GM12878 (cell line): ENCODE measurements at regions not wholly inside any gene's neighbourhood (a gene's known extent, or its start where the extent isn't known, plus 50 kb on each side); places are given as distances from the start of the nearest gene placed in this dataset.

Experiments used
- ATAC-seq: fragments of 200-7000 bp; cut with Tn5 transposase; 3 replicates; pipeline ENCODE4 v1.9.1; 2020; ENCODE audit warnings: mild to moderate bottlenecking, moderate library complexity
- BruUV-seq: library from RNA; stranded (reverse); fragments of 400-500 nt; replicated peaks from 2 replicates; lab custom pipeline; 2021; lab: Mats Ljungman, UMichigan
- CTCF ChIA-PET: fragments of 300-600 bp; sonication (Branson Sonifier 250); formaldehyde crosslinking; extraction: SDS; loops from one replicate; lab custom pipeline; 2021; ENCODE audit warnings: inconsistent platforms; lab: Yijun Ruan, JAX
- POLR2A ChIA-PET: fragments of 350-600 bp; formaldehyde crosslinking; extraction: SDS; loops from one replicate; lab custom pipeline; 2021; ENCODE audit warnings: inconsistent platforms; lab: Charles Lee
- RAD21 ChIA-PET: fragments of 300-600 bp; sonication (Branson Sonifier 250); formaldehyde crosslinking; loops from one replicate; lab custom pipeline; 2023; ENCODE audit warnings: antibody characterized with exemption; ENCODE audit not compliant: unreplicated experiment; lab: Charles Lee
- SMC1A ChIA-PET: fragments of 300-600 bp; sonication (Branson Sonifier 250); formaldehyde crosslinking; loops from one replicate; lab custom pipeline; 2023; ENCODE audit not compliant: unreplicated experiment, uncharacterized antibody; lab: Charles Lee
- DNase-seq: peaks from one replicate; pipeline ENCODE4 v3.0.0-alpha.2; 2011; ENCODE audit warnings: low read depth, low spot score
- FAIRE-seq: peaks from 3 replicates; lab custom pipeline; 2011; peaks lifted over from hg19 to GRCh38; lab: Jason Lieb, UNC
- H2AFZ ChIP-seq: 2 replicates; pipeline ENCODE4 v1.6.0; 2011; ENCODE audit warnings: low read depth, low read length, control low read depth; ENCODE audit not compliant: control insufficient read depth
- H3K27ac ChIP-seq: 2 replicates; pipeline ENCODE4 v1.5.1; 2011; ENCODE audit warnings: control low read depth; ENCODE audit not compliant: control insufficient read depth, insufficient read depth
- H3K27me3 ChIP-seq, 2 experiments: replicated peaks in 1 of 2; 2 replicates each; pipeline versions ENCODE4 v1.6.0 to v1.6.1; 2011; ENCODE audit warnings: low read length in 1 of 2; ENCODE audit not compliant: control insufficient read depth in 2 of 2, insufficient read depth in 2 of 2
- H3K36me3 ChIP-seq, 2 experiments: 2 replicates each; pipeline ENCODE4 v1.5.1; 2011; ENCODE audit warnings: low read length in 1 of 2; ENCODE audit not compliant: control insufficient read depth in 2 of 2, insufficient read depth in 2 of 2
- H3K4me1 ChIP-seq: 2 replicates; pipeline ENCODE4 v1.6.1; 2011; ENCODE audit warnings: mild to moderate bottlenecking, low read length, moderate library complexity, mixed read lengths; ENCODE audit not compliant: control insufficient read depth, insufficient read depth
- H3K4me2 ChIP-seq: 2 replicates; pipeline ENCODE4 v1.6.0; 2011; ENCODE audit warnings: control low read depth; ENCODE audit not compliant: control insufficient read depth, insufficient read depth
- H3K4me3 ChIP-seq: fragments of 200-600 bp; sonication (generic); 2 replicates; pipeline ENCODE4 v1.5.1; 2016
- H3K79me2 ChIP-seq: 2 replicates; pipeline ENCODE4 v1.6.0; 2011; ENCODE audit warnings: low read length; ENCODE audit not compliant: control insufficient read depth, insufficient read depth
- H3K9ac ChIP-seq: 2 replicates; pipeline ENCODE4 v1.8.0; 2011; ENCODE audit warnings: low read length, control low read depth, mixed read lengths; ENCODE audit not compliant: control insufficient read depth, insufficient read depth
- H3K9me3 ChIP-seq: replicated peaks from 3 replicates; pipeline ENCODE4 v1.5.1; 2011; ENCODE audit warnings: mild to moderate bottlenecking, low read length; ENCODE audit not compliant: control insufficient read depth, insufficient read depth
- H4K20me1 ChIP-seq: 2 replicates; pipeline ENCODE4 v1.6.0; 2011; ENCODE audit not compliant: control insufficient read depth, insufficient read depth
- ASH2L ChIP-seq: fragments of 300-600, 200-600 bp; sonication (generic); IDR thresholded peaks from 2 replicates; pipeline ENCODE4 v1.6.1; 2017; ENCODE audit warnings: low read depth, mild to moderate bottlenecking, borderline replicate concordance
- CHD1 ChIP-seq: IDR thresholded peaks from 2 replicates; pipeline ENCODE4 v1.6.1; 2012; ENCODE audit warnings: low read depth, low read length, improper control_type of control experiment
- FOXK2 ChIP-seq: fragments of 450-650 bp; IDR thresholded peaks from 2 replicates; pipeline ENCODE4 v1.6.1; 2017; ENCODE audit warnings: mild to moderate bottlenecking, moderate library complexity
- NFIC ChIP-seq: IDR thresholded peaks from 2 replicates; pipeline ENCODE4 v1.6.1; 2012; ENCODE audit warnings: low read depth, mild to moderate bottlenecking, inconsistent platforms, low read length, moderate library complexity
- RAD51 ChIP-seq: fragments of 450-650 bp; IDR thresholded peaks from 2 replicates; pipeline ENCODE4 v1.6.1; 2016; ENCODE audit warnings: moderate library complexity, mild to moderate bottlenecking, inconsistent platforms
- SMAD5 ChIP-seq: IDR thresholded peaks from 2 replicates; pipeline ENCODE4 v1.6.1; 2016; ENCODE audit warnings: antibody characterized with exemption, low read depth
- SREBF1 ChIP-seq: IDR thresholded peaks from 2 replicates; pipeline ENCODE4 v1.6.1; 2012; ENCODE audit warnings: mild to moderate bottlenecking, low read length
- SRF ChIP-seq, 2 experiments: IDR thresholded peaks; 2 replicates each; pipeline ENCODE4 v1.6.1; 2011; ENCODE audit warnings: low read depth in 2 of 2, low read length in 2 of 2, mild to moderate bottlenecking in 1 of 2, moderate library complexity in 1 of 2
- YBX1 ChIP-seq: fragments of 450-650 bp; IDR thresholded peaks from 2 replicates; pipeline ENCODE4 v1.6.1; 2016; ENCODE audit warnings: antibody characterized with exemption
- ZNF207 ChIP-seq: fragments of 450-650 bp; IDR thresholded peaks from 2 replicates; pipeline ENCODE4 v1.6.1; 2014; ENCODE audit warnings: antibody characterized with exemption, mild to moderate bottlenecking, borderline replicate concordance
- WGBS: methylation state at CpG from one replicate; pipeline ENCODE4 v1.1.6; 2016; ENCODE audit warnings: low lambda C conversion rate; ENCODE audit not compliant: insufficient replicate concordance, insufficient coverage; ENCODE audit errors: missing lambda C conversion rate; 5-methylcytosine and 5-hydroxymethylcytosine counted together
- in situ Hi-C: fragments of 300-500 bp; cut with MboI; formaldehyde crosslinking; loops from 9 replicates; pipeline ENCODE4 v1.14.3; 2018; ENCODE audit warnings: mixed read lengths
- intact Hi-C: fragments of 100-400 bp; cut with micrococcal nuclease; formaldehyde crosslinking; loops from one replicate; pipeline ENCODE4 v1.14.2; 2022; ENCODE audit not compliant: unreplicated experiment
- TF ChIP-seq, protein P1 (sequence below): IDR thresholded peaks from 2 replicates; pipeline ENCODE4 v1.6.1; 2012; ENCODE audit warnings: low read depth, low read length, improper control_type of control experiment
- TF ChIP-seq, protein P2 (sequence below): fragments of 450-650 bp; IDR thresholded peaks from 2 replicates; pipeline ENCODE4 v1.6.1; 2017; ENCODE audit warnings: mild to moderate bottlenecking
- TF ChIP-seq, protein P3 (sequence below): IDR thresholded peaks from 2 replicates; pipeline ENCODE4 v1.6.1; 2011; ENCODE audit warnings: borderline replicate concordance, low read depth, mild to moderate bottlenecking, moderate library complexity, mixed read lengths, low read length; ENCODE audit not compliant: insufficient read depth; ENCODE audit errors: extremely low read length
- TF ChIP-seq, protein P4 (sequence below): IDR thresholded peaks from 2 replicates; pipeline ENCODE4 v1.6.1; 2012; ENCODE audit warnings: low read depth, low read length, improper control_type of control experiment
- TF ChIP-seq, protein P5 (sequence below): fragments of 450-650 bp; conservative IDR thresholded peaks from 2 replicates; pipeline ENCODE4 v1.6.1; 2017; ENCODE audit warnings: mild to moderate bottlenecking, moderate library complexity

DNA sequence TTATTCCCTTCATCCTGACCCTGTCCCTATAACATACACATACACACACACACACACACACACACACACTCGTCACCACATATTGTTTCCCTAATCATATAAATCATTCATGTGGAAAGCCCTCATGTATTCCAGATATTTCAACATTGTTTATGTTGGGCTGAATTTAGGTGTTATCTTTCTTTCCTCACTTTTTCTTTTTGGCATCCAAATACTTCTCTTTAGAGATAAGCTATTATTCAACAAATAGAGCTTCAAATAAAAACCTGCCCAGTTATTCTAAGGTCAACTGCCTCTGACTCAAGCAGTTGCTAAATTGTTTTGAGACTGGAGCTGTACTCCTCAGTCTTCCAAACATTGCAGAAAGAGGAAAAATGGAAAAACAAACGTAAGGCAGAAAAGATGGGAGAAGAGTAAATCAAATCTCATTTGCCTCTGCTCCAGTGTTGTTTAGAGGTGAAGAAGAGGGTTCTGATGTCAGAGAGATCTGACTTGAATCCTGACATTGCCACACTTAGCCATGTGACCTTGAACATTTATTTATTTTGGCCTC lies 215.7 kb downstream of the GAS1 start (continued):
- TF ChIP-seq SREBF1, result no peak
- TF ChIP-seq, all 136 proteins: peak for 0

DNA sequence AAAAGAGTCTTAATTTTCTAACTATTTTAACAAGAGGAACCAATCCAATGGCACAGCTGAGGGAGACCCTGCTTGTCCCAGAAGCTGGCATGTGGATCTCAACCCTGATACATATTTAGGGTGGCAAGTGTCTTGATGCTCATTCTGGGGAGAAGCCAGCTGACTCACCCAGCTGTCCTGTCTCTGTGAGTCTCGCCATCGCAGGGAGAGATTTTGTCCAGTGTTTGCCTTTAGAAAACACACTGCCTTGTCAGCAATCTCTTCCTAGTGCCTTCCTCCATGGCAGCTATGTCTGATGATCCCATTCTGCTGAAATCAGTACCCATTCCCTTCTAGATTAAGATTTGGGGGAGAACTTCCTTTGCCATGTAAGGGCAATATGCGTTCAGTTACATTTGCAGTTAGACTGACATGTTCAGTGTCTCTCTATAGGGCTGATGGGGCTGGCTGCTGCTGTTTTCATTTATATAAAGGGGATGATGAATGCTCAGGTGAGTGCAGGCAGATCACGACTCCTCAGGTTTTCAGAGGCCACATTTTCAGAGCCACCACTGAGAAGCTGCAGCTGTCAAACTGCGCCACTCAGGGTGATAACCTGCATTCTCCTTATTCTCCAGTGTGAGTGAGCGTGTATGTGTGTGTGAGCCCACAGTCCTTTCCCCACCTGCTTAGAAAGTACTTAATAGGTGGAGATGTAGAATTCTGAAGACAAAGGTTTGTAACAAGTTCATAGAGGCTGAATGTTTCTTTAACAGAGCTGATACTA lies 217.0 kb downstream of the GAS1 start:
- ChIA-PET CTCF (no interaction called here), SMC1A (no interaction called here), RAD21 (no interaction called here), POLR2A (no interaction called here)
- no TSS peak for BruUV-seq
- 48% methylated on average over 6 of the region's 6 CpGs for WGBS
- intact Hi-C loops (no loop called here), in situ Hi-C loops (no loop called here)
- no peak overlapping the region for H3K4me3 ChIP-seq
- H3K9me3 ChIP-seq, result no peaks in the 10 kb centered on the region
- H3K27ac ChIP-seq, result no peak overlapping the region
- no peaks in the 10 kb centered on the region for H3K79me2 ChIP-seq
- no peaks in the 10 kb centered on the region for H3K27me3 ChIP-seq
- H3K9ac ChIP-seq, result no peak overlapping the region
- no peaks in the 10 kb centered on the region for H3K36me3 ChIP-seq
- ATAC-seq (no peak), FAIRE-seq (no peak), DNase-seq (no peak)
- no peak overlapping the region for H3K4me2 ChIP-seq
- H4K20me1 ChIP-seq, result no peaks in the 10 kb centered on the region
- no peak overlapping the region for H2AFZ ChIP-seq
- no peaks in the 10 kb centered on the region for H3K4me1 ChIP-seq
- TF ChIP-seq, protein P1, sequence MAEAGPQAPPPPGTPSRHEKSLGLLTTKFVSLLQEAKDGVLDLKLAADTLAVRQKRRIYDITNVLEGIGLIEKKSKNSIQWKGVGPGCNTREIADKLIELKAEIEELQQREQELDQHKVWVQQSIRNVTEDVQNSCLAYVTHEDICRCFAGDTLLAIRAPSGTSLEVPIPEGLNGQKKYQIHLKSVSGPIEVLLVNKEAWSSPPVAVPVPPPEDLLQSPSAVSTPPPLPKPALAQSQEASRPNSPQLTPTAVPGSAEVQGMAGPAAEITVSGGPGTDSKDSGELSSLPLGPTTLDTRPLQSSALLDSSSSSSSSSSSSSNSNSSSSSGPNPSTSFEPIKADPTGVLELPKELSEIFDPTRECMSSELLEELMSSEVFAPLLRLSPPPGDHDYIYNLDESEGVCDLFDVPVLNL, result no peak
- TF ChIP-seq ASH2L (no peak), SMAD5 (no peak), YBX1 (no peak), SRF (IDR thresholded peaks at IDR 0.05; ENCODE audit: low read depth in 2 of 2, low read length in 2 of 2) (no peak), ZNF207 (no peak), FOXK2 (no peak), RAD51 (no peak), NFIC (no peak), SREBF1 (no peak), CHD1 (no peak)
- TF ChIP-seq, protein P2, sequence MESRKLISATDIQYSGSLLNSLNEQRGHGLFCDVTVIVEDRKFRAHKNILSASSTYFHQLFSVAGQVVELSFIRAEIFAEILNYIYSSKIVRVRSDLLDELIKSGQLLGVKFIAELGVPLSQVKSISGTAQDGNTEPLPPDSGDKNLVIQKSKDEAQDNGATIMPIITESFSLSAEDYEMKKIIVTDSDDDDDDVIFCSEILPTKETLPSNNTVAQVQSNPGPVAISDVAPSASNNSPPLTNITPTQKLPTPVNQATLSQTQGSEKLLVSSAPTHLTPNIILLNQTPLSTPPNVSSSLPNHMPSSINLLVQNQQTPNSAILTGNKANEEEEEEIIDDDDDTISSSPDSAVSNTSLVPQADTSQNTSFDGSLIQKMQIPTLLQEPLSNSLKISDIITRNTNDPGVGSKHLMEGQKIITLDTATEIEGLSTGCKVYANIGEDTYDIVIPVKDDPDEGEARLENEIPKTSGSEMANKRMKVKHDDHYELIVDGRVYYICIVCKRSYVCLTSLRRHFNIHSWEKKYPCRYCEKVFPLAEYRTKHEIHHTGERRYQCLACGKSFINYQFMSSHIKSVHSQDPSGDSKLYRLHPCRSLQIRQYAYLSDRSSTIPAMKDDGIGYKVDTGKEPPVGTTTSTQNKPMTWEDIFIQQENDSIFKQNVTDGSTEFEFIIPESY, result no peak
- TF ChIP-seq, protein P3, sequence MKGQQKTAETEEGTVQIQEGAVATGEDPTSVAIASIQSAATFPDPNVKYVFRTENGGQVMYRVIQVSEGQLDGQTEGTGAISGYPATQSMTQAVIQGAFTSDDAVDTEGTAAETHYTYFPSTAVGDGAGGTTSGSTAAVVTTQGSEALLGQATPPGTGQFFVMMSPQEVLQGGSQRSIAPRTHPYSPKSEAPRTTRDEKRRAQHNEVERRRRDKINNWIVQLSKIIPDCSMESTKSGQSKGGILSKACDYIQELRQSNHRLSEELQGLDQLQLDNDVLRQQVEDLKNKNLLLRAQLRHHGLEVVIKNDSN, result no peak
- TF ChIP-seq, protein P4, sequence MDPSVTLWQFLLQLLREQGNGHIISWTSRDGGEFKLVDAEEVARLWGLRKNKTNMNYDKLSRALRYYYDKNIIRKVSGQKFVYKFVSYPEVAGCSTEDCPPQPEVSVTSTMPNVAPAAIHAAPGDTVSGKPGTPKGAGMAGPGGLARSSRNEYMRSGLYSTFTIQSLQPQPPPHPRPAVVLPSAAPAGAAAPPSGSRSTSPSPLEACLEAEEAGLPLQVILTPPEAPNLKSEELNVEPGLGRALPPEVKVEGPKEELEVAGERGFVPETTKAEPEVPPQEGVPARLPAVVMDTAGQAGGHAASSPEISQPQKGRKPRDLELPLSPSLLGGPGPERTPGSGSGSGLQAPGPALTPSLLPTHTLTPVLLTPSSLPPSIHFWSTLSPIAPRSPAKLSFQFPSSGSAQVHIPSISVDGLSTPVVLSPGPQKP, result no peak
- TF ChIP-seq, protein P5, sequence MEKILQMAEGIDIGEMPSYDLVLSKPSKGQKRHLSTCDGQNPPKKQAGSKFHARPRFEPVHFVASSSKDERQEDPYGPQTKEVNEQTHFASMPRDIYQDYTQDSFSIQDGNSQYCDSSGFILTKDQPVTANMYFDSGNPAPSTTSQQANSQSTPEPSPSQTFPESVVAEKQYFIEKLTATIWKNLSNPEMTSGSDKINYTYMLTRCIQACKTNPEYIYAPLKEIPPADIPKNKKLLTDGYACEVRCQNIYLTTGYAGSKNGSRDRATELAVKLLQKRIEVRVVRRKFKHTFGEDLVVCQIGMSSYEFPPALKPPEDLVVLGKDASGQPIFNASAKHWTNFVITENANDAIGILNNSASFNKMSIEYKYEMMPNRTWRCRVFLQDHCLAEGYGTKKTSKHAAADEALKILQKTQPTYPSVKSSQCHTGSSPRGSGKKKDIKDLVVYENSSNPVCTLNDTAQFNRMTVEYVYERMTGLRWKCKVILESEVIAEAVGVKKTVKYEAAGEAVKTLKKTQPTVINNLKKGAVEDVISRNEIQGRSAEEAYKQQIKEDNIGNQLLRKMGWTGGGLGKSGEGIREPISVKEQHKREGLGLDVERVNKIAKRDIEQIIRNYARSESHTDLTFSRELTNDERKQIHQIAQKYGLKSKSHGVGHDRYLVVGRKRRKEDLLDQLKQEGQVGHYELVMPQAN, result no peak
